Left ventricle myocardium inferior (tissue), 1 donor: ENCODE measurements at regions not wholly inside any gene's neighbourhood (a gene's known extent, or its start where the extent isn't known, plus 50 kb on each side); places are given as distances from the start of the nearest gene placed in this dataset.

Source experiments
- DNase-seq: peaks from one replicate; pipeline ENCODE4 v3.0.0-alpha.2; 2020
- H3K27ac ChIP-seq: fragments of 200-600 bp; replicated peaks from 2 replicates; pipeline ENCODE4 v1.8.0; 2021
- H3K27me3 ChIP-seq: fragments of 200-600 bp; 2 replicates; pipeline ENCODE4 v1.8.0; 2021; ENCODE audit warnings: low read depth
- H3K36me3 ChIP-seq: fragments of 200-600 bp; 2 replicates; pipeline ENCODE4 v1.8.0; 2021
- H3K4me1 ChIP-seq: fragments of 200-600 bp; 2 replicates; pipeline ENCODE4 v1.8.0; 2021
- H3K4me3 ChIP-seq: fragments of 200-600 bp; 2 replicates; pipeline ENCODE4 v1.8.0; 2021; ENCODE audit warnings: mild to moderate bottlenecking, moderate library complexity
- H3K9me3 ChIP-seq: fragments of 200-600 bp; replicated peaks from 2 replicates; pipeline ENCODE4 v1.8.0; 2021
- intact Hi-C: fragments of 100-400 bp; cut with micrococcal nuclease; formaldehyde crosslinking; loops from one replicate; pipeline ENCODE4 v1.11.0; 2022
- TF ChIP-seq, protein P1 (sequence below): fragments of 200-600 bp; IDR thresholded peaks from 2 replicates; pipeline ENCODE4 v1.8.0; 2021; ENCODE audit warnings: antibody characterized with exemption, mild to moderate bottlenecking, borderline replicate concordance
- donor health status: DM: no; HTN: yes; CAD: no; lungs with severe emphysema.

GRCh38 chr13:54445453-54445852, 1416.8 kb downstream of the OLFM4 start:
- H3K27ac ChIP-seq = no peak overlapping the region
- peaks cover 15% of the 10 kb centered on the region for H3K9me3 ChIP-seq
- intact Hi-C loops = no loop called here
- H3K4me1 ChIP-seq = no peaks in the 10 kb centered on the region
- DNase-seq = no peak
- no peaks in the 10 kb centered on the region for H3K27me3 ChIP-seq
- TF ChIP-seq, protein P1, sequence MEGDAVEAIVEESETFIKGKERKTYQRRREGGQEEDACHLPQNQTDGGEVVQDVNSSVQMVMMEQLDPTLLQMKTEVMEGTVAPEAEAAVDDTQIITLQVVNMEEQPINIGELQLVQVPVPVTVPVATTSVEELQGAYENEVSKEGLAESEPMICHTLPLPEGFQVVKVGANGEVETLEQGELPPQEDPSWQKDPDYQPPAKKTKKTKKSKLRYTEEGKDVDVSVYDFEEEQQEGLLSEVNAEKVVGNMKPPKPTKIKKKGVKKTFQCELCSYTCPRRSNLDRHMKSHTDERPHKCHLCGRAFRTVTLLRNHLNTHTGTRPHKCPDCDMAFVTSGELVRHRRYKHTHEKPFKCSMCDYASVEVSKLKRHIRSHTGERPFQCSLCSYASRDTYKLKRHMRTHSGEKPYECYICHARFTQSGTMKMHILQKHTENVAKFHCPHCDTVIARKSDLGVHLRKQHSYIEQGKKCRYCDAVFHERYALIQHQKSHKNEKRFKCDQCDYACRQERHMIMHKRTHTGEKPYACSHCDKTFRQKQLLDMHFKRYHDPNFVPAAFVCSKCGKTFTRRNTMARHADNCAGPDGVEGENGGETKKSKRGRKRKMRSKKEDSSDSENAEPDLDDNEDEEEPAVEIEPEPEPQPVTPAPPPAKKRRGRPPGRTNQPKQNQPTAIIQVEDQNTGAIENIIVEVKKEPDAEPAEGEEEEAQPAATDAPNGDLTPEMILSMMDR = no peak
- H3K4me3 ChIP-seq = no peak overlapping the region
- H3K36me3 ChIP-seq = no peaks in the 10 kb centered on the region

DNA sequence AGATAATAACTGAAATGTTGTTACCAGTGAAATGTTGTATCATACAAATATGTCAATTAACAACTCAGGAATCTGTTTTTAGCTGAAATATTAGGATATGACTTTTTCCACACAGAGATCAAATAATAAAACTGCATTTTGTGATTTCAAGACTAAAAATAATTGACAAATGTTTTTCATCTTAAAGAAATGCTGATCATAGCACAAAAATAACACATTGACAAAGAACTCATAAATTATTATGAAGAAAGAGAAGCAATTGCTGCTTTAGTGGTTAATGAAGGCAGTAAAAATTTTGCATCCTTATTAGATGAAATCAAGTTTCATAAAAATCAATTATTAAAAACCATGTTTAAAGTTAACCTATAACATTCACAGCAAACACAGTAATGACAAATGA, 1417.3 kb downstream of the OLFM4 start:
- intact Hi-C loops = no loop called here
- H3K4me1 ChIP-seq = no peaks in the 10 kb centered on the region
- no peak overlapping the region for H3K27ac ChIP-seq
- H3K9me3 ChIP-seq = peaks cover 15% of the 10 kb centered on the region
- H3K27me3 ChIP-seq = no peaks in the 10 kb centered on the region
- H3K4me3 ChIP-seq = no peak overlapping the region
- no peaks in the 10 kb centered on the region for H3K36me3 ChIP-seq
- TF ChIP-seq, protein P1 = no peak
- DNase-seq = no peak

GRCh38 chr13:54449922-54450321, 1421.3 kb downstream of the OLFM4 start:
- Histone ChIP-seq H3K9me3 (peaks cover 6% of the 10 kb centered on the region), H3K27me3 (no peaks in the 10 kb centered on the region), H3K36me3 (no peaks in the 10 kb centered on the region), H3K27ac (no peak overlapping the region), H3K4me1 (no peaks in the 10 kb centered on the region), H3K4me3 (no peak overlapping the region)
- no peak for DNase-seq
- TF ChIP-seq, protein P1 = no peak
- intact Hi-C loops = no loop called here

- TF ChIP-seq, protein P1 = no peak
- no peak overlapping the region for H3K27ac ChIP-seq
- H3K4me1 ChIP-seq = no peaks in the 10 kb centered on the region
- H3K36me3 ChIP-seq = no peaks in the 10 kb centered on the region
- H3K9me3 ChIP-seq = no peaks in the 10 kb centered on the region
- intact Hi-C loops = no loop called here
- no peak for DNase-seq
- no peak overlapping the region for H3K4me3 ChIP-seq
- no peaks in the 10 kb centered on the region for H3K27me3 ChIP-seq
Observed at GRCh38 chr13:54484166-54484565, 1455.6 kb downstream of the OLFM4 start.

GRCh38 chr13:54486421-54487166, 1458.0 kb downstream of the OLFM4 start:
- DNase-seq = no peak
- Histone ChIP-seq H3K27ac (no peak overlapping the region), H3K27me3 (no peaks in the 10 kb centered on the region), H3K4me3 (no peak overlapping the region), H3K9me3 (peaks cover 23% of the 10 kb centered on the region), H3K36me3 (no peaks in the 10 kb centered on the region), H3K4me1 (no peaks in the 10 kb centered on the region)
- TF ChIP-seq, protein P1 = no peak
- intact Hi-C loops = no loop called here
